Natural killer cell (primary cell): ENCODE measurements at regions not wholly inside any gene's neighbourhood (a gene's known extent, or its start where the extent isn't known, plus 50 kb on each side); places are given as distances from the start of the nearest gene placed in this dataset.

Source experiments
- ATAC-seq, 3 donors: fragments of 150-1000 bp in 2 of 3; fragments of 200-7000 bp in 1 of 3; cut with Tn5 transposase; 1 replicate in 1 of 3; 2 replicates in 2 of 3; pipeline ENCODE4 v1.10.0; 2021; ENCODE audit warnings: mild to moderate bottlenecking in 2 of 3, moderate library complexity in 2 of 3
- DNase-seq, 2 donors: peaks; one replicate each; pipeline versions ENCODE4 v3.0.0 to v3.0.0-alpha.2; 2013 to 2021; ENCODE audit warnings: mixed read lengths in 1 of 2
- H3K27ac ChIP-seq: one replicate; pipeline ENCODE4 v1.5.1; 2013; ENCODE audit warnings: mild to moderate bottlenecking, low read length
- H3K27me3 ChIP-seq: one replicate; pipeline ENCODE4 v1.6.1; 2013; ENCODE audit warnings: low read length; ENCODE audit not compliant: control insufficient read depth, insufficient read depth
- H3K36me3 ChIP-seq: one replicate; pipeline ENCODE4 v1.6.1; 2013; ENCODE audit warnings: low read length; ENCODE audit not compliant: control insufficient read depth, insufficient read depth
- H3K4me1 ChIP-seq: one replicate; pipeline ENCODE4 v1.6.1; 2013; ENCODE audit warnings: low read length; ENCODE audit not compliant: control insufficient read depth, insufficient read depth
- H3K4me3 ChIP-seq: one replicate; pipeline ENCODE4 v1.5.1; 2013; ENCODE audit warnings: low read length
- H3K9me3 ChIP-seq: one replicate; pipeline ENCODE4 v1.6.1; 2013; ENCODE audit warnings: low read length; ENCODE audit not compliant: control insufficient read depth, insufficient read depth
- H3K27ac Mint-ChIP-seq, 2 donors: one replicate each; pipeline ENCODE4 v1.8.0; 2022; ENCODE audit warnings: mild to moderate bottlenecking in 2 of 2, mixed read lengths in 2 of 2, moderate library complexity in 1 of 2
- H3K27me3 Mint-ChIP-seq, 2 donors: one replicate each; pipeline ENCODE4 v1.8.0; 2022; ENCODE audit warnings: low read depth in 2 of 2, mixed read lengths in 2 of 2
- H3K36me3 Mint-ChIP-seq: one replicate; pipeline ENCODE4 v1.8.0; 2022; ENCODE audit warnings: mixed read lengths
- H3K4me1 Mint-ChIP-seq, 2 donors: one replicate each; pipeline ENCODE4 v1.8.0; 2022; ENCODE audit warnings: mixed read lengths in 2 of 2
- H3K4me3 Mint-ChIP-seq: one replicate; pipeline ENCODE4 v1.8.0; 2022; ENCODE audit warnings: mild to moderate bottlenecking, moderate library complexity, mixed read lengths
- H3K9me3 Mint-ChIP-seq, 2 donors: one replicate each; pipeline ENCODE4 v1.8.0; 2022; ENCODE audit warnings: mixed read lengths in 2 of 2
- CTCF ChIP-seq: fragments of 200-600 bp; IDR thresholded peaks from one replicate; pipeline ENCODE4 v1.8.0; 2022; ENCODE audit warnings: antibody characterized with exemption
- whole genome bisulfite sequencing: methylation state at CpG from one replicate; pipeline ENCODE4 v1.1.7; 2013; ENCODE audit warnings: missing lambda C conversion rate; ENCODE audit not compliant: insufficient coverage; 5-methylcytosine and 5-hydroxymethylcytosine counted together
- intact Hi-C: fragments of 100-400 bp; cut with micrococcal nuclease; formaldehyde crosslinking; loops from one replicate; pipeline ENCODE4 v1.14.2; 2022

- TF ChIP-seq CTCF, result no peak
- Histone ChIP-seq H3K4me1 (no peaks in the 10 kb centered on the region), H3K36me3 (no peaks in the 10 kb centered on the region), H3K27me3 (no peaks in the 10 kb centered on the region), H3K27ac (no peak overlapping the region), H3K4me3 (no peak overlapping the region), H3K9me3 (peaks cover 6% of the 10 kb centered on the region)
- intact Hi-C loops, result no loop called here
- Mint-ChIP-seq H3K27ac (no peak overlapping the region), H3K4me1 (no peaks in the 10 kb centered on the region), H3K4me3 (no peak overlapping the region), H3K36me3 (no peaks in the 10 kb centered on the region), H3K27me3 (no peaks in the 10 kb centered on the region), H3K9me3 (peaks cover 2% of the 10 kb centered on the region in 2 donors)
- DNase-seq (no peak), ATAC-seq (no peak)
- 70% methylated on average over 5 of the region's 5 CpGs for WGBS
These were observed 218.7 kb downstream of the IRX2 start for GRCh38 chr5:2532809-2533208.

GRCh38 chr5:2531318-2531717, 220.2 kb downstream of the IRX2 start:
- intact Hi-C loops, result no loop called here
- Histone ChIP-seq H3K4me1 (no peaks in the 10 kb centered on the region), H3K27me3 (no peaks in the 10 kb centered on the region), H3K4me3 (no peak overlapping the region), H3K36me3 (no peaks in the 10 kb centered on the region), H3K27ac (no peak overlapping the region), H3K9me3 (peaks cover 6% of the 10 kb centered on the region)
- Mint-ChIP-seq H3K9me3 (peaks cover 2% of the 10 kb centered on the region in 2 donors), H3K4me3 (no peak overlapping the region), H3K36me3 (no peaks in the 10 kb centered on the region), H3K27ac (no peak overlapping the region), H3K27me3 (no peaks in the 10 kb centered on the region), H3K4me1 (no peaks in the 10 kb centered on the region)
- TF ChIP-seq CTCF, result no peak
- ATAC-seq (no peak), DNase-seq (no peak)
- 93% methylated on average over 2 of the region's 2 CpGs for WGBS

- H3K27me3 ChIP-seq, result no peaks in the 10 kb centered on the region
- H3K9me3 Mint-ChIP-seq, result peaks cover 2 to 6% of the 10 kb centered on the region in 2 donors
- no peaks in the 10 kb centered on the region for H3K27me3 Mint-ChIP-seq
- H3K4me1 Mint-ChIP-seq, result no peaks in the 10 kb centered on the region
- H3K36me3 ChIP-seq, result no peaks in the 10 kb centered on the region
- WGBS, result 80% methylated on average over 12 of the region's 12 CpGs
- H3K9me3 ChIP-seq, result peaks cover 6% of the 10 kb centered on the region
- H3K4me3 Mint-ChIP-seq, result no peak overlapping the region
- TF ChIP-seq CTCF, result no peak
- no peaks in the 10 kb centered on the region for H3K36me3 Mint-ChIP-seq
- no peak for ATAC-seq
- intact Hi-C loops, result no loop called here
- no peaks in the 10 kb centered on the region for H3K4me1 ChIP-seq
- H3K27ac Mint-ChIP-seq, result no peak overlapping the region
- H3K27ac ChIP-seq, result no peak overlapping the region
- DNase-seq, result no peak
- no peak overlapping the region for H3K4me3 ChIP-seq
These were observed 220.9 kb downstream of the IRX2 start for GRCh38 chr5:2530609-2531008.

- Mint-ChIP-seq H3K4me1 (no peaks in the 10 kb centered on the region), H3K27me3 (no peaks in the 10 kb centered on the region), H3K9me3 (peaks cover 5 to 8% of the 10 kb centered on the region in 2 donors), H3K4me3 (no peak overlapping the region), H3K36me3 (no peaks in the 10 kb centered on the region), H3K27ac (no peak overlapping the region)
- Histone ChIP-seq H3K4me1 (no peaks in the 10 kb centered on the region), H3K27ac (no peak overlapping the region), H3K27me3 (no peaks in the 10 kb centered on the region), H3K36me3 (no peaks in the 10 kb centered on the region), H3K4me3 (no peak overlapping the region), H3K9me3 (peaks cover 6% of the 10 kb centered on the region)
- intact Hi-C loops, result no loop called here
- ATAC-seq, result no peak
- no peak for DNase-seq
- WGBS, result 90% methylated on average over 13 of the region's 13 CpGs
- TF ChIP-seq CTCF, result no peak
These were observed 221.9 kb downstream of the IRX2 start for GRCh38 chr5:2529371-2530092.
